ENCODE measurements at regions not wholly inside any gene's neighbourhood (a gene's known extent, or its start where the extent isn't known, plus 50 kb on each side); places are given as distances from the start of the nearest gene placed in this dataset.

- DNase-seq (ENCODE audit: low read depth in 4 of 4, low spot score in 2 of 4): no peak
Observed at GRCh38 chr18:7288544-7288943, 57.7 kb downstream of the LRRC30 start.

- no peak for DNase-seq (ENCODE audit: low read depth in 4 of 4, low spot score in 2 of 4)
Observed at GRCh38 chr18:7290077-7290476, 59.2 kb downstream of the LRRC30 start.

GRCh38 chr18:7291046-7291445 is 60.2 kb downstream of the LRRC30 start:
- DNase-seq (ENCODE audit: low read depth in 4 of 4, low spot score in 2 of 4): no peak

- DNase-seq (ENCODE audit: low read depth in 4 of 4, low spot score in 2 of 4): no peak
Observed at GRCh38 chr18:7298149-7298548, 67.3 kb downstream of the LRRC30 start.

GRCh38 chr18:7301094-7301493 is 70.2 kb downstream of the LRRC30 start:
- no peak for DNase-seq (ENCODE audit: low read depth in 4 of 4, low spot score in 2 of 4)

- DNase-seq (ENCODE audit: low read depth in 4 of 4, low spot score in 2 of 4): no peak
Observed at GRCh38 chr18:7303316-7304060, 72.6 kb downstream of the LRRC30 start.

- no peak for DNase-seq (ENCODE audit: low read depth in 4 of 4, low spot score in 2 of 4)
Observed at GRCh38 chr18:7304061-7304370, 73.1 kb downstream of the LRRC30 start.

GRCh38 chr18:7305416-7305815 is 74.5 kb downstream of the LRRC30 start:
- no peak for DNase-seq (ENCODE audit: low read depth in 4 of 4, low spot score in 2 of 4)

- no peak for DNase-seq (ENCODE audit: low read depth in 4 of 4, low spot score in 2 of 4)
Observed at GRCh38 chr18:7307030-7307429, 76.1 kb downstream of the LRRC30 start.

- DNase-seq (ENCODE audit: low read depth in 4 of 4, low spot score in 2 of 4): no peak
Observed at GRCh38 chr18:7307526-7307925, 76.6 kb downstream of the LRRC30 start.

GRCh38 chr18:7317804-7318231 is 86.9 kb downstream of the LRRC30 start:
- DNase-seq (ENCODE audit: low read depth in 4 of 4, low spot score in 2 of 4): no peak

GRCh38 chr18:7319161-7319560 is 88.3 kb downstream of the LRRC30 start:
- no peak for DNase-seq (ENCODE audit: low read depth in 4 of 4, low spot score in 2 of 4)

GRCh38 chr18:7321831-7322230 is 90.9 kb downstream of the LRRC30 start:
- no peak for DNase-seq (ENCODE audit: low read depth in 4 of 4, low spot score in 2 of 4)

- no peak for DNase-seq (ENCODE audit: low read depth in 4 of 4, low spot score in 2 of 4)
Observed at GRCh38 chr18:7322817-7323485, 92.1 kb downstream of the LRRC30 start.

GRCh38 chr18:7325126-7325430 is 94.2 kb downstream of the LRRC30 start:
- DNase-seq (ENCODE audit: low read depth in 4 of 4, low spot score in 2 of 4): no peak

- no peak for DNase-seq (ENCODE audit: low read depth in 4 of 4, low spot score in 2 of 4)
Observed at GRCh38 chr18:7329016-7329415, 98.1 kb downstream of the LRRC30 start.

GRCh38 chr18:7332452-7332851 is 101.6 kb downstream of the LRRC30 start:
- no peak for DNase-seq (ENCODE audit: low read depth in 4 of 4, low spot score in 2 of 4)

- DNase-seq (ENCODE audit: low read depth in 4 of 4, low spot score in 2 of 4): no peak
Observed at GRCh38 chr18:7333025-7333562, 102.2 kb downstream of the LRRC30 start.

- DNase-seq (ENCODE audit: low read depth in 4 of 4, low spot score in 2 of 4): no peak
Observed at GRCh38 chr18:7334973-7335568, 104.2 kb downstream of the LRRC30 start.

GRCh38 chr18:7336623-7337022 is 105.7 kb downstream of the LRRC30 start:
- peak in 3 of 4 donors; percentile 24 to 56 (median 53) for DNase-seq (ENCODE audit: low read depth in 4 of 4, low spot score in 2 of 4)

- no peak for DNase-seq (ENCODE audit: low read depth in 4 of 4, low spot score in 2 of 4)
Observed at GRCh38 chr18:7338846-7339245, 108.0 kb downstream of the LRRC30 start.
